ENCODE measurements at regions not wholly inside any gene's neighbourhood (a gene's known extent, or its start where the extent isn't known, plus 50 kb on each side); places are given as distances from the start of the nearest gene placed in this dataset.

- TF ChIP-seq FOXA1 (IDR thresholded peaks at IDR 0.05) (no peak), FOXA1 (CRISPR knock-in tag; IDR thresholded peaks at IDR 0.05) (no peak), TFDP1 (CRISPR knock-in tag; IDR thresholded peaks at IDR 0.05; ENCODE audit: borderline replicate concordance) (no peak), SMARCE1 (IDR thresholded peaks at IDR 0.05; ENCODE audit: borderline replicate concordance) (no peak)
Measured at GRCh38 chr7:124423863-124424262, 341.7 kb downstream of the GPR37 start (continued).

GRCh38 chr7:124422081-124422480 is 343.5 kb downstream of the GPR37 start:
- POLR2A ChIA-PET: no interaction called here
- Histone ChIP-seq H3K4me1 (ENCODE audit: insufficient read depth, low read length) (no peaks in the 10 kb centered on the region), H3K36me3 (replicated peaks in 1 of 2; ENCODE audit: control insufficient read depth in 1 of 2, insufficient read depth in 2 of 2, low read length in 2 of 2) (no peaks in the 10 kb centered on the region), H3K9ac (ENCODE audit: insufficient read depth, low read depth, low read length) (no peak overlapping the region), H2AFZ (ENCODE audit: low read length) (no peak overlapping the region), H4K20me1 (ENCODE audit: insufficient read depth, low read length) (no peaks in the 10 kb centered on the region), H3K27me3 (ENCODE audit: control insufficient read depth in 1 of 2, insufficient read depth in 2 of 2, low read length in 2 of 2) (no peaks in the 10 kb centered on the region), H3K79me2 (ENCODE audit: insufficient read depth, low read length) (no peaks in the 10 kb centered on the region), H3K4me2 (ENCODE audit: low read depth, low read length) (no peak overlapping the region), H3K27ac (ENCODE audit: extremely low read length, insufficient read depth, low read length) (no peak overlapping the region), H3K4me3 (replicated peaks in 1 of 3; ENCODE audit: insufficient read depth in 1 of 3, low read depth in 2 of 3, low read length in 3 of 3) (no peak overlapping the region), H3K9me3 (ENCODE audit: low read length) (no peaks in the 10 kb centered on the region)
- no peak for TF ChIP-seq ADNP (CRISPR knock-in tag; IDR thresholded peaks at IDR 0.05)
- no peak for TF ChIP-seq ZNF224 (CRISPR knock-in tag; IDR thresholded peaks at IDR 0.05)
- no peak for TF ChIP-seq GATA4 (IDR thresholded peaks at IDR 0.05; ENCODE audit: borderline replicate concordance, low read depth)
- TF ChIP-seq ELK4 (CRISPR knock-in tag; IDR thresholded peaks at IDR 0.05; ENCODE audit: borderline replicate concordance): no peak
- TF ChIP-seq ZNF407 (CRISPR knock-in tag; IDR thresholded peaks at IDR 0.05; ENCODE audit: not compliant biosample characterization): no peak
- TF ChIP-seq PHF20 (CRISPR knock-in tag; IDR thresholded peaks at IDR 0.05): no peak
- TF ChIP-seq ZNF790 (CRISPR knock-in tag; IDR thresholded peaks at IDR 0.05; ENCODE audit: borderline replicate concordance): no peak
- no TSS peak for BruUV-seq (replicated peaks)
- intact Hi-C loops (cut with micrococcal nuclease; ENCODE audit: unreplicated experiment): no loop called here
- in situ Hi-C loops (cut with HindIII; ENCODE audit: extremely low pct_ligation_motif_present, low pct_unique_long_range_greater_than_20kb): no loop called here
- WGBS (ENCODE audit: low lambda C conversion rate): 31% methylated on average over 3 of the region's 3 CpGs
- ATAC-seq (no peak), FAIRE-seq (no peak), DNase-seq (ENCODE audit: low spot score) (no peak)
- CTCF ChIA-PET (ENCODE audit: low intra/inter-chr PET ratio, low total read pairs): no interaction called here
